NCI-H524 treated with DMSO at 0.1 percent for 48 hours (cell line): ENCODE measurements at regions not wholly inside any gene's neighbourhood (a gene's known extent, or its start where the extent isn't known, plus 50 kb on each side); places are given as distances from the start of the nearest gene placed in this dataset.
"Not testable (repeated sequence)": the region's sequence is repeated elsewhere in the genome, so short reads cannot be mapped to it uniquely, and the experiment has no call there.

Experiments used
- DNase-seq: peaks from one replicate; lab custom pipeline; 2025; lab: John Stamatoyannopoulos, UW

DNA sequence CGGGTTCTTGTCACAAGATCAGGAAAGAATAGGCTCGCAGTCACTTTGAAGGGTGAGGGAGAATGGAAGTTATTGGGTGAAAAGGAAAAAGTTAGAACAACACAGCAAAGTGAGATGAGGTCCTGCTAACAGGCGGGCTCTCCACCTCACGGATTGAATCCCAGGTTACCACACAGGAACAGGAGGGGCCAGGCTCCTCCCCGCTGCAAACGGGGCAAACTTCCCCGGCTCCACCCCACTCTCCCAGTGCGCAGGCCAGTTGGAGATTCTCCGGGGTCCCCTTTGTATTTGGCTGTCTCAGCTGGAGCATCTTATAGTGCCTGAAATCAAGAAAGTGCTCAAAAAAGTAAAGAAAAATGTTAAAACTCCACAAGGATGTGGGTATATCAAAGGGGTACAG lies 78.3 kb upstream of the IPO5 start:
- DNase-seq, result no peak

DNA sequence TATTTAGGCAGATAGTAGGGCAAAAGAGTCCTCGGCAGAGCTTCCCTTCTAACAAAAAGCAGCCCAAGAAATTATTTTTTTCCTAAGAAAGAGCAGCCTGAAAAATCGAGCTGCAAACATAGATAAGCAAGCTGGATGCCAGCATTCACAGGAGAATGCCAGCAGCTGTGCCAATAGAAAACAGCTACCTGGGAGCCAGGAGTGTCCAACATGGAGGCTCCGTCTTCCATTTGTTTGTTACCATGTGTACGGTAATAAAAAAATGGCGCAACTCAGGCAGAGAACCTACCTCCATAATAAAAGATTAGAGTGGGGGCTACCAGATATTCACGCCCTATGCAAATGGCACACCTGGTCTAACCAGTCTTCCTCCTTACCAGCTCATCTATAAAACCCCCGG lies 77.6 kb upstream of the IPO5 start:
- no peak for DNase-seq

GRCh38 chr13:97878431-97879375 lies 74.8 kb upstream of the IPO5 start:
- no peak for DNase-seq

DNA sequence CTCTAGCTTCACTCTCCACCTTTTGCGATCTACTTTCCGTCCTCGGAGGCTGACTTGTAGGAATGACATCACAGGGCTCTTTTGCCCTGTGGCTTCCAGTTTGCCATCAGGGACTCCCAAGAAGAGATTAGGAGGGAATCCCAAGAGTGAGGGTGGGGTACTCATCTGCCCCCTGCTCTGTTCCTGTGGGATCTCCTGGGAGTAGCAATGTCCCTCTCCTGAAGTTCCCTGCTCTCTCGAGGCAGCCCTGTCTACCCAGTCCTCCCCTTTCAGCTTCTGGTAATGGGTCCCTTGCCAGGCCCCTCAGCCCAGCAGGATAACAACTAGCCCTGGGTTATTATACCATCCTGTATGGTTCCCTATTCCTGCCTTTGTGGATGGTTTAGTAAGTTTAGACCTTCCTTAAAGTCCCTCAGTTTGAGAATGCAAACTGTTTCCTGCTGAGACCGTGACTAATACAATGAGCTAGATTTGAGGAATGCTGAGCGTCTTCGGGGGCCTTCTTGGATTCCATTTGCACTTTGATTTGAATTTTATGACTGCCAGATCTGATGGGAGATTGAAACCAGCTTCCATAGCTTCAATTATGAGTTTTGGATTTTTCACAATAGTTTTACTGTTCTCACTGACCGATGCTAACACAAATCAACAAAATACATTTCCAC lies 73.7 kb upstream of the IPO5 start:
- DNase-seq, result no peak

DNA sequence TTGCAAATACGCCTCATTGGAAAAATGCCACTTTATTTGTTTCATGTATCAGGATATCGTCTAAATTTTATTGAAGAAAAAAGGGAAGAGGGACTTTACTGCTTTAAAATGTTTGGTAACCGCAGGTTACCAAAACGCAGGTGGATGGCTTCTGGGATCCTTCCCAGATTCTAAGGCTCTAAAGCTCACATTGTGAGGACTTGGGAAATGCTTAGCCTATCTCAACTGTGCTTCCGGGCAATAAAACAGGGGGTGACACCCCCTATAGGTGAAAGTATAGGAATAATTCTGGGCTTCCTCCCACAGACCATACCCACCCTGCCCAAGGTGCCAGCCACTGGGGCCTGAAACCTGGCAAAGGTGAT lies 73.2 kb upstream of the IPO5 start:
- no peak for DNase-seq

- no peak for DNase-seq
These were observed 71.9 kb upstream of the IPO5 start for GRCh38 chr13:97881556-97881955.

DNA sequence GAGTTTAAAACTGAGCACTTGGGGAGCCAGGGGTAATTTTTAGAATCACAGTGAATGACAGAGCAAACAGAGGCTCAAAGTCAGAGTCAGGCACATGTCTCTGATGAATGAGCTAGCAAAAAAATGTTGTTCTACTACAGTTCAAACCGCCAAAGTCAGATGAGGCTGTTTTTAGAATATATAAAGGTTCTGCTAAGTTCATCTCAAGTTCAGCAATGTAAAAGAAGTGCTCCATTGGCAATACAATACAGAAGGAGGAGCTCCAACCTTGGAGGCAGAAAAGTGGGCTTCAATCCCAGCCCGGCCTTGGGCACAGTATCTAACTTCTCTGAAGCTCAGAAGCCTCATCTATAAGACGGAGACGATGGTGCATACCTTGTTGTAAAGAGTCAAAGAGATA lies 70.1 kb upstream of the IPO5 start:
- no peak for DNase-seq

DNA sequence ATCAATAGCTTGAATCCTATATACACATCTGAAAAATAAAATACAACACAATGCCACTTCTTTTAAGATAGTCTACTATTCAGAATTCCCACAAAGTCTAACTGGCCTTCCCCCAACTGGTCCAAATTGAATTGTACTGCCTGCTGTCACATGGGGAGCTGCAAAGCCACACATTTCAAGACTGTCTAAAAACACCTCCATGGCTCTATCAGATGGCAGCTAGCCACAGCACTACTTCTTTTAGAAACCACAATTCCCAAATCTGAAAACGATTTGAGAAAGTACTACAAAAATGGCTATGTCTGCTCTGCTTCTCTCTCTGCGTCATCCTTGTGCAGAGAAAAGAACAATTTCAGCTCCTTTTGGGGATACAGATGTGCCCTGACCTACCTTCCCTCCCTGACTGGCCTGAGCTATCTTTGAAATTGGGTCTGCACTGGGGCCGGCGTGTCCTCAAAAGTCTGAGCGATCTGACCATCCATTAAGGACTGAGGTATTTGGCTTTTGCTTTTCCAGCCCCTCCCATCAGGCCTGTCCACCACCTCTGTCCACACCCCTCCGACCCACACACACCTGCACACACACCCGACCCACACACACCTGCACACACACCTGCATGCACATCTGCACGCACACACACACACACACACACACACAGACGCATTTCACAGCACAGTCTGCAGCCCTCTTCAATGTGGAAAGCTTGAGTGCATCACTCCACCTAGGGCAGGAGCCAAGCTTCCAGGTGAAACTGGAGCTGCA lies 68.6 kb upstream of the IPO5 start:
- no peak for DNase-seq

DNA sequence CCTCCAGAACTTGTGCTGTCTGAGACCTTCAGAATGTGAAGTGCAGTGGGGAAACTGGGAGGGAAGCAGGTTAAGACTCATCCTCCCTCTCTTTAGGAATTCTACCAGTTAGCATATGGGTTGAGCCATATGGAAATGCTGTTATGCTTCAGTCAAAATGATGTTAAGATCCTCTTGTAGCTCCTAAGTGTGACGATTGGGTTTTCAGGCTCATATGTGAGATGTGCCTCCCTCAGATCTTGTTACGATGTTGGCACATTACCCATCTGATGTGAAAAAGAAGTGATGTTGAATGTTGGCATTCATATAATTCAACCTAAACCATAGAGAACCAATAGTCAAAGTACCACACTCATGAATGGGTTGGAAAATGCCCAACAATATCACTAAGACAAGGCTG lies 67.8 kb upstream of the IPO5 start:
- DNase-seq, result no peak

GRCh38 chr13:97889803-97890202 lies 63.7 kb upstream of the IPO5 start:
- no peak for DNase-seq

- DNase-seq, result no peak
These were observed 62.9 kb upstream of the IPO5 start for GRCh38 chr13:97890573-97890972.

DNA sequence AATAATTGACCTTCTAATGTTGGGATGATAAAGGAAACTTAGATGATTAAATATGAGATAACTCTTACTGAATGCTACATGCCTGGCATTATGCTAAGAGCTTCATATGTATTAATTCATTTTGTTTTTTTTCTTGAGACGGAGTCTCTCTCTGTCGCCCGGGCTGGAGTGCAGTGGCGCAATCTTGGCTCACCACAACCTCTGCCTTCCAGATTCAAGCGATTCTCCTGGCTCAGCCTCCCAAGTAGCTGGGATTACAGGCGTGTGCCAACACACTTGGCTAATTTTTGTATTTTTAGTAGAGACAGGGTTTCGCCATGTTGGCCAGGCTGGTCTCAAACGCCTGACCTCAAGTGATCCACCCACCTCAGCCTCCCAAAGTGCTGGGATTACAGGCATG lies 61.5 kb upstream of the IPO5 start:
- not testable (repeated sequence) for DNase-seq

DNA sequence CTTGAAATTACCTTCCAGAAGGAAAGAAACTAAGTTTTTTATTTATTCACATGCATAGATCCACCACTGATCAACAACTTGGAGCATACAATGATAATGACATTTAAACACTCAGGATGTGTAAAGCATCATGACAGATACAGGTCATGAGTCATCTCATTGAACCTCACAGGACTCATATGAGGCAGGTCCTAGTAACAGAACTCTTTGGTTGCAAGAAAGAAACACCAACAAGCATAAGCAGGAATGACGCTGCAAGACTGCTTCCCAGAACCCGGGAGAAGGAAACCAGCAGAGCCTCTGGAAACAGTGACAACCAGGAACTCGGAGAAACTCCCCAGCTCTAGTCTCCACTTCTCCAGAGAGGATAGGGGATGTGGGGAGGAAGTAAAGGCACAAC lies 60.8 kb upstream of the IPO5 start:
- no peak for DNase-seq

DNA sequence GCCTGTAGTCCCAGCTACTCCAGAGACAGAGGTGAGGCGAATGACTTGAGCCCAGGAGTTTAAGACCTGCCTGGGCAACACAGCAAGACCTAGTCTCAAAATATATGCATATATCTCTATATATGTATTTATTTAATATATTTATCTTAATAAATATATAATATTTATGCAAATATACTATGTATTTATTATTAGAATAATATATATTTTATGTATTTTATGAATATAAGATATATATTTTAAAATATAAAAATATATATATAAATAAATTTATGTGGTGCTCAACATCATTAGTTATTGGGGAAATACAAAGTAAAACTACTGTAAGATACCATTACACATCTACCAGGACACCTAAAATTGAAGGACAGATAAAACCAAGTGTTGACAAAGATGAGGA lies 58.1 kb upstream of the IPO5 start:
- no peak for DNase-seq

GRCh38 chr13:97896446-97896845 lies 57.0 kb upstream of the IPO5 start:
- no peak for DNase-seq

GRCh38 chr13:97901716-97902115 lies 51.8 kb upstream of the IPO5 start:
- no peak for DNase-seq
